Kidney epithelial cell (primary cell): ENCODE measurements at regions not wholly inside any gene's neighbourhood (a gene's known extent, or its start where the extent isn't known, plus 50 kb on each side); places are given as distances from the start of the nearest gene placed in this dataset.
"Not testable (repeated sequence)": the region's sequence is repeated elsewhere in the genome, so short reads cannot be mapped to it uniquely, and the experiment has no call there.

Experiments used
- DNase-seq: peaks from one replicate; pipeline ENCODE4 v3.0.0-alpha.2; 2010; ENCODE audit warnings: low read depth
- H3K27me3 ChIP-seq: 2 replicates; pipeline ENCODE4 v1.6.0; 2011; ENCODE audit warnings: low read length; ENCODE audit not compliant: control insufficient read depth, insufficient read depth
- H3K36me3 ChIP-seq: 2 replicates; pipeline ENCODE4 v1.5.1; 2011; ENCODE audit warnings: low read length; ENCODE audit not compliant: control insufficient read depth, insufficient read depth
- H3K4me3 ChIP-seq: 2 replicates; pipeline ENCODE4 v1.5.1; 2011; ENCODE audit warnings: low read depth, mild to moderate bottlenecking, control low read depth, low read length
- TF ChIP-seq, protein P1 (sequence below): IDR thresholded peaks from 2 replicates; pipeline ENCODE4 v1.5.1; 2011; ENCODE audit warnings: mild to moderate bottlenecking, moderate library complexity, low read length, control low read depth, inconsistent platforms; ENCODE audit not compliant: insufficient read depth, poor library complexity, severe bottlenecking

DNA sequence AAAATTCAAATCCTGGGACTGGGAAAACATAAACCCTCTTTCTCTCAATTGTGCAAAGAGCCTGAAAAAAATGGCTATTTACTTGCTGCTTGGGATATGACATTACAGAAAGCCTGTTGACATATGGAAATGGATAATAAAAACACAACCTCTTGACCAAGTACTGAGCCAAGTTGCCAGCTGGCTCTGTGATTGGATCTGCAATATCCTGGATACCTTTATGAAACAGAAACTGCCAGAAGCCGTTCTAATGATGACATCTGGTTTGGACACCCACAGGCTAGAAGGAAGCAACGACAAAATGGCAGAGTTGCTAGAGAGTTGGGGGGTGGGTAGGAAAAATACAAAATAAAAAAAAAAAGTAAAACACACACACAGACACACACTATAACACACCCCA is 481.4 kb downstream of the FAT4 start:
- no peaks in the 10 kb centered on the region for H3K27me3 ChIP-seq
- no peak overlapping the region for H3K4me3 ChIP-seq
- DNase-seq = no peak
- H3K36me3 ChIP-seq = no peaks in the 10 kb centered on the region
- TF ChIP-seq, protein P1, sequence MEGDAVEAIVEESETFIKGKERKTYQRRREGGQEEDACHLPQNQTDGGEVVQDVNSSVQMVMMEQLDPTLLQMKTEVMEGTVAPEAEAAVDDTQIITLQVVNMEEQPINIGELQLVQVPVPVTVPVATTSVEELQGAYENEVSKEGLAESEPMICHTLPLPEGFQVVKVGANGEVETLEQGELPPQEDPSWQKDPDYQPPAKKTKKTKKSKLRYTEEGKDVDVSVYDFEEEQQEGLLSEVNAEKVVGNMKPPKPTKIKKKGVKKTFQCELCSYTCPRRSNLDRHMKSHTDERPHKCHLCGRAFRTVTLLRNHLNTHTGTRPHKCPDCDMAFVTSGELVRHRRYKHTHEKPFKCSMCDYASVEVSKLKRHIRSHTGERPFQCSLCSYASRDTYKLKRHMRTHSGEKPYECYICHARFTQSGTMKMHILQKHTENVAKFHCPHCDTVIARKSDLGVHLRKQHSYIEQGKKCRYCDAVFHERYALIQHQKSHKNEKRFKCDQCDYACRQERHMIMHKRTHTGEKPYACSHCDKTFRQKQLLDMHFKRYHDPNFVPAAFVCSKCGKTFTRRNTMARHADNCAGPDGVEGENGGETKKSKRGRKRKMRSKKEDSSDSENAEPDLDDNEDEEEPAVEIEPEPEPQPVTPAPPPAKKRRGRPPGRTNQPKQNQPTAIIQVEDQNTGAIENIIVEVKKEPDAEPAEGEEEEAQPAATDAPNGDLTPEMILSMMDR = no peak

DNA sequence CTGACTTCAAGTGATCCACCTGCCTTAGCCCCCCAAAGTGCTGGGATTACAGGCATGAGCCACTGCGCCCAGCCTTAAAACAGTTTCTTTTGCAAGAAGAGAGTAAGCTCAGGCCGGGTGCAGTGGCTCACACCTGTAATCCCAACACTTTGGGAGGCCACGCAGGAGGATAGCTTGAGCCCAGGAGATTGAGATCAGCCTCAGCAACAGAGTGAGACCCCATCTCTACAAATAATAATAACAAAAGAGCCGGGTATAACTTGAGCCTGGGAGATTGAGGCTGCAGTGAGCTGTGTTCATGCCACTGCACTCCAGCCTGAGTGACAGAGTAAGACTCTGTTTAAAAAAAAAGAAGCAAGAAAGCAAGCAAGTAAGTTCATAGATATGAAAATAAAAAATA is 482.9 kb downstream of the FAT4 start:
- H3K4me3 ChIP-seq, H3K36me3 ChIP-seq, DNase-seq, H3K27me3 ChIP-seq: not testable (repeated sequence)

DNA sequence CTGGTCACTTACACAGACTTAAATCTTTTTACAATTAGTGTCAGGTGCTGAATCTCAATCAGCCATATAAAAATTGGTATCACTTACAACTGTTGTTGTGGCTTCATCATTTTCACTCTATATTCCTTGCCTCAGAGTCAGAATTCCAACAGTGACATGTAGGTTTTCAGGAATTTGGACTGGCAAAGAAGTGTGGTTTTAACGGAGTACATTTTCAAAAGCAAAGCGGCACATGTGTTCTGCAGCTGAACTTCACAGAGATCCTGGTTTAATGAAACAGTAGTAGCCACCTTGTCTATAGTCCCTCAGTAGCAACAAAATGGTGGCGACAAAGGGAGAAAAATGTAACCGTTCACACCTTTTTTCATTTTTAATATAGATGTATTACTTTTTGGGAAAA is 486.6 kb downstream of the FAT4 start:
- no peak overlapping the region for H3K4me3 ChIP-seq
- no peaks in the 10 kb centered on the region for H3K36me3 ChIP-seq
- no peaks in the 10 kb centered on the region for H3K27me3 ChIP-seq
- TF ChIP-seq, protein P1 = no peak
- DNase-seq = no peak

DNA sequence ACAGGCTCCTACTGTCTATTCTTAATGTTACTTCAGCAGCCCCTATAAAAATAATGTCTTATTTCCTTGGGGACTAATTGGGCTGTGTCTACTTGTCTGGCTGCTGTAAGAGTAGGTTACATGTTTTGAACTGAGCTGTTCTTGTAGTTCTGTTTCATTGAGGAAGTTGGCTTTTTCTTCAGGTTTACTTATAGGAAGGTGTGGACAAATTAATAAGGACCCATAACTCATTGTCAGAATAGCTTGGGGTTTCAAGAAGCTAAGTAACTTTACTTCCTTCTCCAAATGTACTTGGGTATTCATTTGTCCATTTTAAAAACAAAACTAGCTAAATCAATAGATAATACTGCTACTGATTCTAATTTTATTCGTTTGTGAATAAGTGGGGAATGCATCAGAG is 487.2 kb downstream of the FAT4 start:
- TF ChIP-seq, protein P1 = no peak
- Histone ChIP-seq H3K27me3 (no peaks in the 10 kb centered on the region), H3K36me3 (no peaks in the 10 kb centered on the region), H3K4me3 (no peak overlapping the region)
- DNase-seq = no peak

DNA sequence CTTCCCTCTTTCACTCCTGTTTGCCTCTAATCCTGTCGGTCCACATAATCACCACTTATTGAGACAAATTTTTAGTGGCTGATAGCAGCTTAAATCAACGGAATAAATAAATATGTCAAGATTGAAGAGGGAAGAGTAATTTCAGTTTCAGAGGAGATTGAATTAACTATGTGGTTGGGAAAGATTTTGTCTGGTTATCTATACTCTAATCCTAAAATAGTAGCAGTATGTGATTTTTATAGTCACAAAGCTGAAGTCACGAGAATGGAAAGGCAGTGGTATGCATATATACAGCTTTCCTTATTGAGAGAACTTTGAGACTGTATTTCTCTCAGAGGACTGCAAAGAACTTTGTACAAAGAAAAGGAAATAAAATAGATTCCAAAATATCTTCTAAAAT is 493.3 kb downstream of the FAT4 start:
- TF ChIP-seq, protein P1 = no peak
- no peaks in the 10 kb centered on the region for H3K36me3 ChIP-seq
- no peak for DNase-seq
- no peaks in the 10 kb centered on the region for H3K27me3 ChIP-seq
- H3K4me3 ChIP-seq = no peak overlapping the region

DNA sequence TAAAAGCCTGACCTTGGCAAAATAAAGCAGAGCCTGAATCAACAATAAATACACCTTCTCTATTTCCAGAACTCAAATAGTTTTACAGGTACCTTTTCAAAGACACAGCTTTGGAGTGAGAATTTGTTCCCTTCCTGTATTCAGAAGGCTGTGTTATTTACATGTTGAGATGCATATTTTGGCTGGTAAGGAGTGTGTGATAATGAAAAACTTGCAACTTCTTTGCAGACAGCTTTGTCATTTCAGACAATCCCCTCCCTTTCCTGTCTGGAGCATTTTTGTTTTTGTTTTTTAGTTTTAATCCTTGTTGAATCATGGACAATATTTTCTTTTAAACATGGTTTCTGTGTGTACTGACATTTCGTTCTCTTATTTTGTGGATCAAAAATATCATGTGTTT is 493.8 kb downstream of the FAT4 start:
- no peaks in the 10 kb centered on the region for H3K27me3 ChIP-seq
- no peak for DNase-seq
- TF ChIP-seq, protein P1 = no peak
- H3K4me3 ChIP-seq = no peak overlapping the region
- no peaks in the 10 kb centered on the region for H3K36me3 ChIP-seq
